AG10803 (cell line): ENCODE measurements at regions not wholly inside any gene's neighbourhood (a gene's known extent, or its start where the extent isn't known, plus 50 kb on each side); places are given as distances from the start of the nearest gene placed in this dataset.
"Not testable (repeated sequence)": the region's sequence is repeated elsewhere in the genome, so short reads cannot be mapped to it uniquely, and the experiment has no call there.

Source experiments
- DNase-seq: peaks from one replicate; pipeline ENCODE4 v3.0.0; 2010; ENCODE audit warnings: low read depth
- H3K4me3 ChIP-seq: 2 replicates; pipeline ENCODE4 v1.5.1; 2011; ENCODE audit warnings: mild to moderate bottlenecking, low read length, control low read depth
- TF ChIP-seq, protein P1 (sequence below): conservative IDR thresholded peaks from 2 replicates; pipeline ENCODE4 v1.5.1; 2011; ENCODE audit warnings: mild to moderate bottlenecking, low read length, control low read depth, inconsistent platforms

DNA sequence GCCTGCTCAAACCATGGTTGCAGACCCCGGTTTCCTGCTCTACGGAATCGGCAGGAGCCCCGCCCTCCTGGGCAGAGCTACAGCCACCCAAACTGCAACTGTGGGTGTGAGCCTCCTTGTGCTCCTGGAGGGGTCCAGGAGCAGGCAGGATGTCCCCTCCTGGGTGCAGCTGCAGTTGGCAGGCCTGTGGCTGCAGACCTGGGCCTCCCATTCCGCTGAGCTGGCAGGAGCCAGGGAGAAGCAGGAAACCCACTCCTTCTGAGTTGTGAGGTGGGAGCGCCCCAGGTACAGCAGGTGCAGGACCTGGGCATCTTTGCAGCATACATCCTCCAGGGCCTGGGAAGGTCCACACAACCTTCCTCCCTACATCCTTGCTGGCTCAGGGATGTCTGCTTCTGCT, 578.7 kb upstream of the USP24 start:
- DNase-seq: no peak
- H3K4me3 ChIP-seq: no peak overlapping the region
- TF ChIP-seq, protein P1, sequence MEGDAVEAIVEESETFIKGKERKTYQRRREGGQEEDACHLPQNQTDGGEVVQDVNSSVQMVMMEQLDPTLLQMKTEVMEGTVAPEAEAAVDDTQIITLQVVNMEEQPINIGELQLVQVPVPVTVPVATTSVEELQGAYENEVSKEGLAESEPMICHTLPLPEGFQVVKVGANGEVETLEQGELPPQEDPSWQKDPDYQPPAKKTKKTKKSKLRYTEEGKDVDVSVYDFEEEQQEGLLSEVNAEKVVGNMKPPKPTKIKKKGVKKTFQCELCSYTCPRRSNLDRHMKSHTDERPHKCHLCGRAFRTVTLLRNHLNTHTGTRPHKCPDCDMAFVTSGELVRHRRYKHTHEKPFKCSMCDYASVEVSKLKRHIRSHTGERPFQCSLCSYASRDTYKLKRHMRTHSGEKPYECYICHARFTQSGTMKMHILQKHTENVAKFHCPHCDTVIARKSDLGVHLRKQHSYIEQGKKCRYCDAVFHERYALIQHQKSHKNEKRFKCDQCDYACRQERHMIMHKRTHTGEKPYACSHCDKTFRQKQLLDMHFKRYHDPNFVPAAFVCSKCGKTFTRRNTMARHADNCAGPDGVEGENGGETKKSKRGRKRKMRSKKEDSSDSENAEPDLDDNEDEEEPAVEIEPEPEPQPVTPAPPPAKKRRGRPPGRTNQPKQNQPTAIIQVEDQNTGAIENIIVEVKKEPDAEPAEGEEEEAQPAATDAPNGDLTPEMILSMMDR: no peak

DNA sequence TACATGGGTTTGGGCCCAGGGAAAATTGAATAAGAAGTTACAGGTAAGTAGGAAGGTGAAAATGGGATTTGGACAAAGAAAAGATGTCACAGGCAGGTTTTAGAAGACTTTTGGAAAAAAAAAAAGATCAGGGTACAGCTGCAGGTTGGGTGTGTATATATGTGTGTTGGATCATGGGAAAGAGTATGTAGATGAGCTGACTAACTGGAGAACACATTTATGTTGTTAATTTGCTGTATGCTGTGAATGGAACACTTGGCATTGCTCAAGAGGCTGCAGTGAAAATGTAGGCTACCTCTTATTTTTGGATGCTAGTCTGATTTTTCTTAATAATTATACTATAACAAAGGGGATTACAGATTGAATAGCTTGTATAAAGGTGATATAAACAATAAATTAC, 577.7 kb upstream of the USP24 start:
- no peak overlapping the region for H3K4me3 ChIP-seq
- no peak for DNase-seq
- TF ChIP-seq, protein P1: no peak

DNA sequence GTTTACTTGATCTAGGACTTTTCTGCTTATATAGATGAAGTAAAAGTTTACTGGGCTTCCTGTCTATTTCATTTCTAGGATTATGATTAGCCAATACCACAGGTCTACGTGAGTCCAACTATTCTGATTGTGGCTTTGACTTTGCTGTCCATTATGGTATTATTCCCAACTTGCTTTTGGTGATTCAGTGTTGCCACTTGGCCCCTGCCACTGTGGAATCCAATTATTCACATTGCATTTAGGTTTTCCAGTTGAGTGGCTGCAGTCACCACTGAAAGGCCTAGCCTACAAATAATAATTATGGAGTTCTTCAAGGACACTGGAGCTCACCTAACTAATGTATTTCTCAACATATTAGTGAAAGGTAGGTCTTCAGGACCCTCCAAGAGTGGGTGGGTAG, 574.3 kb upstream of the USP24 start:
- no peak for DNase-seq
- TF ChIP-seq, protein P1: no peak
- no peak overlapping the region for H3K4me3 ChIP-seq

DNA sequence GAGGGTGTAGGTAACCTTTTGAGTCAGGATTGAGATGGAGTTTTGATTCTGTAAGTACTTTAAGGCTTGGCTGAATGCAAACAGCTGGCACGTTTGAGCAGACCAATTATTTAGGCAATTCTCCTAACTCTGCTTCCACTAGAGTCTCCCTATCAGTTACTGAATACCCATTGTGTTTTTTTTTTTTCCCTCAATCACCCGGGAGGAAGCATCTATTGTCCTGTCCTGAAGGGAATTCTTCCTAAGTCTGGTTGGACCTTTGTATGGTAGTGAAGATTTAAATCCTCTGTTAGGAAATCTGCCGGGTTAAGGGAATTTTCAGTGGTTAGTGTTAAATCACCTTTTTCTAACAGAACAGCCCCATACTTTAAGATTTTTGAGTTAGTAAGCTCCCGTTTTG, 571.2 kb upstream of the USP24 start:
- TF ChIP-seq, protein P1: no peak
- no peak for DNase-seq
- no peak overlapping the region for H3K4me3 ChIP-seq

DNA sequence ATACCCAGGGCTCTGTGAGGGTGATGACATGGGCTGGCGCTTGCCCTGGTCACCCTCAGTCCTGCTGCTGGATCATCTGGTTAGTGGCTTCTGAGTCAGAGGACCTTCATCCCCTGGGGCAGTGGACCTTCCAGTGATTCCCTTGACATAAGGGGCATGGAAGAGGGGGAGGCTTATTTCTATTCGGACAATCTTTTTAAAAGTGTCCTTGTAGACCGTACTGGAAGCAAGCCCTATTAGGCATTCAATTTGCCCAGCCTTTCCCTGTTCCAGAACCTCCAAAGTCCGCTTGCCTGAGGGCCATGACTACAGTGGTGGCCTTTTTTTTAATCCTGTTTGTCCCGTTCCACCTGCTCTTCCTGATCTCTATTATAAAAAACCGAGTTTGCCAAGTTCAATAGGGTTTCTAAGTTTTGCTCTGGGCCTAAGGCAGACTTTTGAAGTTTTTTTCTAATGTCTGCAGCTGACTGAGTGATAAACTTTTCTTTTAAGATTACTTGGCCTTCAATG, 569.8 kb upstream of the USP24 start:
- not testable (repeated sequence) for DNase-seq

DNA sequence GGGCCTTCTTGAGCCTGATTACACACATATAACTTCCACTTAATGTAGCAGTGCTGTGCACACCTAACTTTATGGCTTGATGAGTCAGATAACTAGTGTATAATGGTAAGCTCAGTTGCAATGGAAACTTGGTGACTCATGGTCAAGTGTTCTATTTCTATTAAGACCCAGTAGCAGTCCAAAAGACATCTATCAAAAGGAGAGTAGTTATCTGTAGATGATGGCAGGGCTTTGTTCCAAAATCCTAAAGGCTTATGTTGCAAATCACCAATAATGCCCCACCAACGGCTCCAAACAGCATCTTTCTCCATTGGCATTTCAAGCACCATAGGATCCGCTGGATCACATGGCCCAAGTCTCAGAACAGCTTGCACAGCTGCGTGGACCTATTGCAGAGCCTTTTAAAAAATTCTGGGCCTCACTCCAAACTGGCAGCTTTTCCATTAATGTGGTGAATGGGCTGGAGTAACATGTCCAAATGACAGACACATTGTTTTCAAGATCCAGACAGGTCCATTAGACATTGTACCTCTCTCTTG, 566.8 kb upstream of the USP24 start:
- no peak overlapping the region for H3K4me3 ChIP-seq
- DNase-seq: peak; percentile 71
- TF ChIP-seq, protein P1: no peak

More for the DNA sequence above, 569.8 kb upstream of the USP24 start:
- H3K4me3 ChIP-seq: not testable (repeated sequence)

DNA sequence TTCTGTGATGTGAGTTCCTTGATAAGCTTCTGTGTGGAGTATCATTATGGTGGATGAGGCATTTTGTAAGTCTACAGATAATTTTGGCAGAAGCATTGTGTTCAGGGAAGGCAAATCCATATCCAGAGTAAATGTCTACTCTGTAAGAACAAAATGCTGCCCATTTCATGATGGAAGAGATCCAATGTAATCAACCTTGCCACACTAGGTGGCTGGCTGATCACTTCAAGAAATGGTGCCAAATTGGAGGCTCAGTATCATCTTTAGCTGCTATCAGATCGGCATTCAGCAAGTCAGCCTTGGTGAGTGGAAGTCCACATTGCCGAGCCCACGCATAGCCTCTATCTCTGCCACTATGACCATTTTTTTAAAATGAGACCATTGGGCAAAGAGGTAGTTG, 565.8 kb upstream of the USP24 start:
- TF ChIP-seq, protein P1: no peak
- no peak for DNase-seq
- H3K4me3 ChIP-seq: no peak overlapping the region

DNA sequence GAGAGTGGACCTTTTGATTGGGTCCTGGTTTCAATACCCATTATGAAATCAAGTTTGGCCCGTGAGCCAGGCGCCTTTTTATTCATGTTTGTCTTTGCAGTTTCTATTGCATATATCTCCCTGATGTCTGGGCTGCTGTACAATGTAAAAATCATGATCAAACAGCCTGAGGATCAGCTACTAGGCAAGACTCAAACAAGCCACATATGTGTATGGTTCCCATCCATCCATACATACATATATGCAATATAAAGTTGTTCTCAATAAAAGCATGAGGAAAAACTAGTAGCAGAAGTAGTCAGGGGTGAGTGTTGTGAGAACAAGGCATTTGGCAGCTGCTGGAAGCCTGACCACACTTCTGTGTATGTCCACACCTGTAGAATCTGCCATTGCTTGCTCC, 562.4 kb upstream of the USP24 start:
- TF ChIP-seq, protein P1: no peak
- H3K4me3 ChIP-seq: no peak overlapping the region
- DNase-seq: no peak
